Suprapubic skin (tissue), 4 donors: ENCODE measurements at regions not wholly inside any gene's neighbourhood (a gene's known extent, or its start where the extent isn't known, plus 50 kb on each side); places are given as distances from the start of the nearest gene placed in this dataset.

Experiments used
- DNase-seq, 2 donors: peaks; one replicate each; pipeline ENCODE4 v3.0.0-alpha.2; 2019; ENCODE audit warnings: low spot score in 2 of 2
- H3K27ac ChIP-seq: fragments of 200-600 bp; sonication (generic); one replicate; pipeline ENCODE4 v1.5.1; 2019
- H3K27me3 ChIP-seq: fragments of 200-600 bp; sonication (generic); one replicate; pipeline ENCODE4 v1.5.1; 2019
- H3K36me3 ChIP-seq: fragments of 200-600 bp; sonication (generic); one replicate; pipeline ENCODE4 v1.5.1; 2019
- H3K4me1 ChIP-seq: fragments of 200-600 bp; sonication (generic); one replicate; pipeline ENCODE4 v1.5.1; 2019
- H3K4me3 ChIP-seq: fragments of 200-600 bp; sonication (generic); one replicate; pipeline ENCODE4 v1.5.1; 2019; ENCODE audit warnings: mild to moderate bottlenecking
- H3K9me3 ChIP-seq: fragments of 200-600 bp; sonication (generic); one replicate; pipeline ENCODE4 v1.5.1; 2019
- CTCF ChIP-seq, 2 donors: fragments of 200-600 bp in 1 of 2; fragments of 450-650 bp in 1 of 2; sonication (generic) in 1 of 2; IDR thresholded peaks; one replicate each; pipeline ENCODE4 v1.5.1; 2016 to 2019; ENCODE audit warnings: antibody characterized with exemption in 2 of 2, mild to moderate bottlenecking in 1 of 2, moderate library complexity in 1 of 2
- EP300 ChIP-seq: sonication (generic); formaldehyde crosslinking; IDR thresholded peaks from one replicate; pipeline ENCODE4 v1.6.1; 2017; ENCODE audit warnings: antibody characterized with exemption
- POLR2A ChIP-seq, 2 donors: fragments of 450-650 bp; IDR thresholded peaks; one replicate each; pipeline ENCODE4 v1.6.1; 2017; ENCODE audit warnings: antibody characterized with exemption in 2 of 2, mild to moderate bottlenecking in 2 of 2, moderate library complexity in 2 of 2
- POLR2AphosphoS5 ChIP-seq, 3 donors: sonication (generic); formaldehyde crosslinking; IDR thresholded peaks; one replicate each; pipeline ENCODE4 v1.6.1; 2017; ENCODE audit warnings: antibody characterized with exemption in 3 of 3
- WGBS: methylation state at CpG from one replicate; pipeline ENCODE4 v1.1.5; 2018; 5-methylcytosine and 5-hydroxymethylcytosine counted together

- whole genome bisulfite sequencing = 24% methylated on average over 5 of the region's 9 CpGs
- Histone ChIP-seq H3K9me3 (no peaks in the 10 kb centered on the region), H3K4me1 (no peaks in the 10 kb centered on the region), H3K4me3 (no peak overlapping the region), H3K27me3 (peaks cover 5% of the 10 kb centered on the region), H3K27ac (no peak overlapping the region), H3K36me3 (no peaks in the 10 kb centered on the region)
- no peak for DNase-seq
- TF ChIP-seq POLR2A (IDR thresholded peaks at IDR 0.05) (no peak), CTCF (IDR thresholded peaks at IDR 0.05) (no peak), POLR2AphosphoS5 (IDR thresholded peaks at IDR 0.05) (no peak), EP300 (no peak)
Measured at GRCh38 chr16:26951950-26952349, 114.8 kb upstream of the C16orf82 start.

- no peak overlapping the region for H3K4me3 ChIP-seq
Measured at GRCh38 chr16:26952411-26952810, 114.3 kb upstream of the C16orf82 start.

GRCh38 chr16:26957283-26957859 is 109.4 kb upstream of the C16orf82 start:
- Histone ChIP-seq H3K4me3 (no peak overlapping the region), H3K36me3 (no peaks in the 10 kb centered on the region), H3K27ac (no peak overlapping the region), H3K27me3 (peaks cover 5% of the 10 kb centered on the region), H3K9me3 (no peaks in the 10 kb centered on the region), H3K4me1 (no peaks in the 10 kb centered on the region)
- TF ChIP-seq CTCF (IDR thresholded peaks at IDR 0.05) (no peak), POLR2A (IDR thresholded peaks at IDR 0.05) (no peak), POLR2AphosphoS5 (IDR thresholded peaks at IDR 0.05) (no peak), EP300 (no peak)
- WGBS = 83% methylated on average over 2 of the region's 2 CpGs
- DNase-seq = no peak

More at GRCh38 chr16:26952411-26952810, 114.3 kb upstream of the C16orf82 start:
- H3K4me1 ChIP-seq = no peaks in the 10 kb centered on the region
- peaks cover 5% of the 10 kb centered on the region for H3K27me3 ChIP-seq
- TF ChIP-seq POLR2AphosphoS5 (IDR thresholded peaks at IDR 0.05) = no peak
- TF ChIP-seq POLR2A (IDR thresholded peaks at IDR 0.05) = no peak
- no peak for TF ChIP-seq CTCF (IDR thresholded peaks at IDR 0.05)
- no peak for TF ChIP-seq EP300
- DNase-seq = no peak
- H3K36me3 ChIP-seq = no peaks in the 10 kb centered on the region
- no peaks in the 10 kb centered on the region for H3K9me3 ChIP-seq
- WGBS = 92% methylated on average over 1 of the region's 1 CpG
- H3K27ac ChIP-seq = no peak overlapping the region

GRCh38 chr16:26959416-26960009 is 107.2 kb upstream of the C16orf82 start:
- Histone ChIP-seq H3K4me1 (no peaks in the 10 kb centered on the region), H3K4me3 (no peak overlapping the region), H3K27ac (no peak overlapping the region), H3K27me3 (no peaks in the 10 kb centered on the region), H3K36me3 (no peaks in the 10 kb centered on the region), H3K9me3 (no peaks in the 10 kb centered on the region)
- no peak for TF ChIP-seq POLR2AphosphoS5 (IDR thresholded peaks at IDR 0.05)
- no peak for TF ChIP-seq EP300
- no peak for TF ChIP-seq CTCF (IDR thresholded peaks at IDR 0.05)
- no peak for TF ChIP-seq POLR2A (IDR thresholded peaks at IDR 0.05)
- WGBS = 40% methylated on average over 5 of the region's 5 CpGs
- no peak for DNase-seq

GRCh38 chr16:26961459-26961858 is 105.3 kb upstream of the C16orf82 start:
- H3K4me1 ChIP-seq = no peaks in the 10 kb centered on the region

More at GRCh38 chr16:26961459-26961858, 105.3 kb upstream of the C16orf82 start:
- H3K4me3 ChIP-seq = no peak overlapping the region
- H3K9me3 ChIP-seq = no peaks in the 10 kb centered on the region
- H3K27me3 ChIP-seq = no peaks in the 10 kb centered on the region
- no peak overlapping the region for H3K27ac ChIP-seq
- no peak for TF ChIP-seq POLR2AphosphoS5 (IDR thresholded peaks at IDR 0.05)
- TF ChIP-seq POLR2A (IDR thresholded peaks at IDR 0.05) = no peak
- no peak for TF ChIP-seq CTCF (IDR thresholded peaks at IDR 0.05)
- no peak for TF ChIP-seq EP300
- H3K36me3 ChIP-seq = no peaks in the 10 kb centered on the region
- no peak for DNase-seq
